ENCODE measurements at regions not wholly inside any gene's neighbourhood (a gene's known extent, or its start where the extent isn't known, plus 50 kb on each side); places are given as distances from the start of the nearest gene placed in this dataset.
"Not testable (repeated sequence)": the region's sequence is repeated elsewhere in the genome, so short reads cannot be mapped to it uniquely, and the experiment has no call there.

DNA sequence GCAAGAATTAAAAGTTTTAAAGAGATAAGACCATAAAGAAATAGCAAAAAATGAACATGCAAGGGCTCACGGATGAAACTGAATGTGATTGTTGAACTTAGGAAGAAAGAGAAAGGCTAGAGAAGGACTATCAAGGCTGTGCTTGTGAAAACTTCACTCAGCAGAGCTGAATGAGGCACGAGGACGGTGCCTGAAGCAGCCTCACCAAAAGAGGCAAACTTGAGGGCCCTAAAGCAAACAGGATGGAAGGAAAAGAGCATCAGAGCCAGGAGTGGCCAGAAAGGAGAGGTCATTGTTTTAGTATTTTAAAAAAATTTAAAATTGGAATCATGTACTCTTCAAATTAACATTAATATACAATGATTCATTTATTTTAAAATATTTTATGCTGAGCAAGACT, 191.2 kb upstream of the SOX14 start:
- 33 to 44% methylated on average over 3 of the region's 3 CpGs for WGBS, 2 donors (ENCODE audit: low coverage in 1 of 2)
- ATAC-seq, result no peak
- TF ChIP-seq, protein P1, sequence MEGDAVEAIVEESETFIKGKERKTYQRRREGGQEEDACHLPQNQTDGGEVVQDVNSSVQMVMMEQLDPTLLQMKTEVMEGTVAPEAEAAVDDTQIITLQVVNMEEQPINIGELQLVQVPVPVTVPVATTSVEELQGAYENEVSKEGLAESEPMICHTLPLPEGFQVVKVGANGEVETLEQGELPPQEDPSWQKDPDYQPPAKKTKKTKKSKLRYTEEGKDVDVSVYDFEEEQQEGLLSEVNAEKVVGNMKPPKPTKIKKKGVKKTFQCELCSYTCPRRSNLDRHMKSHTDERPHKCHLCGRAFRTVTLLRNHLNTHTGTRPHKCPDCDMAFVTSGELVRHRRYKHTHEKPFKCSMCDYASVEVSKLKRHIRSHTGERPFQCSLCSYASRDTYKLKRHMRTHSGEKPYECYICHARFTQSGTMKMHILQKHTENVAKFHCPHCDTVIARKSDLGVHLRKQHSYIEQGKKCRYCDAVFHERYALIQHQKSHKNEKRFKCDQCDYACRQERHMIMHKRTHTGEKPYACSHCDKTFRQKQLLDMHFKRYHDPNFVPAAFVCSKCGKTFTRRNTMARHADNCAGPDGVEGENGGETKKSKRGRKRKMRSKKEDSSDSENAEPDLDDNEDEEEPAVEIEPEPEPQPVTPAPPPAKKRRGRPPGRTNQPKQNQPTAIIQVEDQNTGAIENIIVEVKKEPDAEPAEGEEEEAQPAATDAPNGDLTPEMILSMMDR (IDR thresholded peaks at IDR 0.05), result no peak
- TF ChIP-seq POLR2A (IDR thresholded peaks at IDR 0.05) (no peak), EP300 (IDR thresholded peaks at IDR 0.05) (no peak), POLR2AphosphoS5 (IDR thresholded peaks at IDR 0.05) (no peak)

DNA sequence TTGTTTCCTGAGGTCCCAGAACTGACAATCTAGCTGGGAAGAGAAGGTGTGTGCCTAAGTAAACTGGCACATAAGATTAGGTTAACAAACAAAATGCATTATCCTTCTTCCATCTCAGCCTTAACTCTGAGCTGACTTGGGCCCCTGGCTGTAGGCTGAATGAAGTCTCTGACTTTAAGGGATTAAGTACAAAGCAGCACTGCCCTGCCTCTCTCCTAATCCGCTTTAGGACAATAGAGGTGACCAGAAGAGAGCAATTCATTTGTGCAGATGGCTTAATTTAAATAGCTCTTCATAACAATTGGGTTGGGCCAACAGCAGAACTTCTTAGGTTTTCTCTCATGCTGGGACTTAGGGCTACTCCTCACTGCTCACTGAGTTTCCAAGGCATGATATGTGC, 181.6 kb upstream of the SOX14 start:
- Histone ChIP-seq H3K4me1 (no peaks in the 10 kb centered on the region), H3K9me3 (peaks cover 0 to 5% (median 0%) of the 10 kb centered on the region in 3 donors), H3K4me3 (no peak overlapping the region), H3K27me3 (no peaks in the 10 kb centered on the region), H3K36me3 (no peaks in the 10 kb centered on the region), H3K27ac (no peak overlapping the region)
- no peak for ATAC-seq
- TF ChIP-seq POLR2A (IDR thresholded peaks at IDR 0.05) (no peak), EP300 (IDR thresholded peaks at IDR 0.05) (no peak), POLR2AphosphoS5 (IDR thresholded peaks at IDR 0.05) (no peak)
- TF ChIP-seq, protein P1 (IDR thresholded peaks at IDR 0.05), result no peak
- WGBS, 2 donors (ENCODE audit: low coverage in 1 of 2), result no CpG with 5 or more reads among the region's 1 CpG

More for the DNA sequence above, 191.2 kb upstream of the SOX14 start:
- no peaks in the 10 kb centered on the region for H3K27me3 ChIP-seq
- no peaks in the 10 kb centered on the region for H3K9me3 ChIP-seq
- H3K27ac ChIP-seq, result no peak overlapping the region
- H3K4me1 ChIP-seq, result no peaks in the 10 kb centered on the region
- H3K36me3 ChIP-seq, result no peaks in the 10 kb centered on the region
- no peak overlapping the region for H3K4me3 ChIP-seq

- ATAC-seq, result no peak
- Histone ChIP-seq H3K9me3 (peaks cover 0 to 5% (median 0%) of the 10 kb centered on the region in 3 donors), H3K4me3 (no peak overlapping the region), H3K36me3 (no peaks in the 10 kb centered on the region), H3K4me1 (no peaks in the 10 kb centered on the region), H3K27ac (no peak overlapping the region), H3K27me3 (no peaks in the 10 kb centered on the region)
- WGBS, 2 donors (ENCODE audit: low coverage in 1 of 2), result 68 to 79% methylated on average over 2 of the region's 2 CpGs
- TF ChIP-seq POLR2AphosphoS5 (IDR thresholded peaks at IDR 0.05), result no peak
- TF ChIP-seq, protein P1 (IDR thresholded peaks at IDR 0.05), result no peak
- TF ChIP-seq EP300 (IDR thresholded peaks at IDR 0.05), result no peak
- no peak for TF ChIP-seq POLR2A (IDR thresholded peaks at IDR 0.05)
These were observed 180.9 kb upstream of the SOX14 start for GRCh38 chr3:137583256-137583655.

DNA sequence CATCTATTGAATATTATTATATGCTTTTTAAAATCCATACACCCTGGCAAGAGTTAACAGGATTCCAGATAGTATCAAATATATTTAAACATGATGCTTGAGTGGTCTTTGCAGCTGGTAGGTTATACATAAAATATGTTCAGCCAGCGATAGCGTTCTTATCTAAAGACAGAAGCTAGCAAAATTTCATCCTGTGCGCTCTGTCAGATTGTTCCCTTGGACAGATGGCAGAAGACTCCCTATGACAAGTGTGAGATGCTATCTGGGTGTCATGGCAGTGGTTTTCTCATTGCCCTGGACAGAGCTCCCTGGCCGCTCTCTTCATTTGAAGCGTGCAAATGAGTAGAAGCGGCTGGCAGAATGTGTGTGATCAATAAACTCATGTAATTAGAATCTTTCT, 175.2 kb upstream of the SOX14 start:
- WGBS, 2 donors (ENCODE audit: low coverage in 1 of 2), result 71 to 93% methylated on average over 2 to 6 of the region's 6 CpGs
- ATAC-seq, result no peak
- no peak overlapping the region for H3K27ac ChIP-seq
- H3K9me3 ChIP-seq, result no peaks in the 10 kb centered on the region
- H3K4me1 ChIP-seq, result no peaks in the 10 kb centered on the region
- no peaks in the 10 kb centered on the region for H3K27me3 ChIP-seq
- no peak overlapping the region for H3K4me3 ChIP-seq
- TF ChIP-seq POLR2A (IDR thresholded peaks at IDR 0.05), result no peak
- TF ChIP-seq, protein P1 (IDR thresholded peaks at IDR 0.05), result no peak
- no peak for TF ChIP-seq EP300 (IDR thresholded peaks at IDR 0.05)
- TF ChIP-seq POLR2AphosphoS5 (IDR thresholded peaks at IDR 0.05), result no peak
- no peaks in the 10 kb centered on the region for H3K36me3 ChIP-seq

DNA sequence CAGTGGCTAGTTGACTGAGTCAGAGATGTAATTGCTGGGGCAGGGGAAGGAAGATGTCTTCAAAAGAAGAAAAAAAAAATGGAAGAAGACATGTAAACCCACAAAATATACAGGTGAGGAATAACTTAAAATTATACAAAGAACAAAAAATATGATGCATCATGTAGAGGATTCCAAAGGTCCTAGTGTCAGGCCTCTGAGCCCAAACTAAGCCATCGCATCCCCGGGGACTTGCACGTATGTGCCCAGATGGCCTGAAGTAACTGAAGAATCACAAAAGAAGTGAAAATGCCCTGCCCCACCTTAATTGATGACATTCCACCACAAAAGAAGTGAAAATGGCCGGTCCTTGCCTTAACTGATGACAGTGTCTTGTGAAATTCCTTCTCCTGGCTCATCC, 168.7 kb upstream of the SOX14 start:
- not testable (repeated sequence) for H3K36me3 ChIP-seq, H3K27me3 ChIP-seq, ATAC-seq, H3K27ac ChIP-seq, H3K9me3 ChIP-seq, H3K4me3 ChIP-seq, H3K4me1 ChIP-seq
- 67 to 75% methylated on average over 4 of the region's 4 CpGs for WGBS, 2 donors (ENCODE audit: low coverage in 1 of 2)

Data from gastroesophageal sphincter (tissue), 4 donors.